ENCODE measurements at regions not wholly inside any gene's neighbourhood (a gene's known extent, or its start where the extent isn't known, plus 50 kb on each side); places are given as distances from the start of the nearest gene placed in this dataset.

DNA sequence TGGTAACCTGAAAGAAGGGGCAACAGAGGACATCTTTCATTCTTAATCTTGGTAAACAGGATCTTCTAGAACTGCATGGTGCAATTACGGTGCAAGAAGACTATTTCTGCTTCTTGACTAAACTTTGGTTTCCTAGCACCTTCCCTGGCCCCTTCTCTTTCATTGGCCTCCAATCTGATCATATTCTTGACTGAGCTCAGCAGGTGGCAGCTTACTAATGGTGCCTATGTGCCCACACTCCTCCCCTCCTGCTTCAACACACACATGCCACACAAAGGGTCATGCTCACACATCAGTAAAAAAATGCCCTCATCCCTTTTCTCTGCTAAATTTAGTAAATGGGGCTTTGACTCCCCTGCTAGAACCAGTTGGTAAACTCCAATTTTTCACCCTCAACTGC, 400.5 kb upstream of the MAOA start (continued):
- TF ChIP-seq NRF1 (IDR thresholded peaks at IDR 0.05; ENCODE audit: low read depth, low read length) (no peak), SIX5 (IDR thresholded peaks at IDR 0.05; ENCODE audit: low read depth, low read length) (no peak), HDAC2 (IDR thresholded peaks at IDR 0.05; ENCODE audit: borderline replicate concordance in 1 of 2, low read depth in 2 of 2, low read length in 2 of 2) (no peak), HDAC6 (IDR thresholded peaks at IDR 0.05; ENCODE audit: low read depth, low read length) (no peak), RFX5 (IDR thresholded peaks at IDR 0.05; ENCODE audit: borderline replicate concordance, low read depth, low read length) (no peak), CEBPB (IDR thresholded peaks at IDR 0.05; ENCODE audit: low read depth, low read length) (no peak)
- TF ChIP-seq, protein P1, sequence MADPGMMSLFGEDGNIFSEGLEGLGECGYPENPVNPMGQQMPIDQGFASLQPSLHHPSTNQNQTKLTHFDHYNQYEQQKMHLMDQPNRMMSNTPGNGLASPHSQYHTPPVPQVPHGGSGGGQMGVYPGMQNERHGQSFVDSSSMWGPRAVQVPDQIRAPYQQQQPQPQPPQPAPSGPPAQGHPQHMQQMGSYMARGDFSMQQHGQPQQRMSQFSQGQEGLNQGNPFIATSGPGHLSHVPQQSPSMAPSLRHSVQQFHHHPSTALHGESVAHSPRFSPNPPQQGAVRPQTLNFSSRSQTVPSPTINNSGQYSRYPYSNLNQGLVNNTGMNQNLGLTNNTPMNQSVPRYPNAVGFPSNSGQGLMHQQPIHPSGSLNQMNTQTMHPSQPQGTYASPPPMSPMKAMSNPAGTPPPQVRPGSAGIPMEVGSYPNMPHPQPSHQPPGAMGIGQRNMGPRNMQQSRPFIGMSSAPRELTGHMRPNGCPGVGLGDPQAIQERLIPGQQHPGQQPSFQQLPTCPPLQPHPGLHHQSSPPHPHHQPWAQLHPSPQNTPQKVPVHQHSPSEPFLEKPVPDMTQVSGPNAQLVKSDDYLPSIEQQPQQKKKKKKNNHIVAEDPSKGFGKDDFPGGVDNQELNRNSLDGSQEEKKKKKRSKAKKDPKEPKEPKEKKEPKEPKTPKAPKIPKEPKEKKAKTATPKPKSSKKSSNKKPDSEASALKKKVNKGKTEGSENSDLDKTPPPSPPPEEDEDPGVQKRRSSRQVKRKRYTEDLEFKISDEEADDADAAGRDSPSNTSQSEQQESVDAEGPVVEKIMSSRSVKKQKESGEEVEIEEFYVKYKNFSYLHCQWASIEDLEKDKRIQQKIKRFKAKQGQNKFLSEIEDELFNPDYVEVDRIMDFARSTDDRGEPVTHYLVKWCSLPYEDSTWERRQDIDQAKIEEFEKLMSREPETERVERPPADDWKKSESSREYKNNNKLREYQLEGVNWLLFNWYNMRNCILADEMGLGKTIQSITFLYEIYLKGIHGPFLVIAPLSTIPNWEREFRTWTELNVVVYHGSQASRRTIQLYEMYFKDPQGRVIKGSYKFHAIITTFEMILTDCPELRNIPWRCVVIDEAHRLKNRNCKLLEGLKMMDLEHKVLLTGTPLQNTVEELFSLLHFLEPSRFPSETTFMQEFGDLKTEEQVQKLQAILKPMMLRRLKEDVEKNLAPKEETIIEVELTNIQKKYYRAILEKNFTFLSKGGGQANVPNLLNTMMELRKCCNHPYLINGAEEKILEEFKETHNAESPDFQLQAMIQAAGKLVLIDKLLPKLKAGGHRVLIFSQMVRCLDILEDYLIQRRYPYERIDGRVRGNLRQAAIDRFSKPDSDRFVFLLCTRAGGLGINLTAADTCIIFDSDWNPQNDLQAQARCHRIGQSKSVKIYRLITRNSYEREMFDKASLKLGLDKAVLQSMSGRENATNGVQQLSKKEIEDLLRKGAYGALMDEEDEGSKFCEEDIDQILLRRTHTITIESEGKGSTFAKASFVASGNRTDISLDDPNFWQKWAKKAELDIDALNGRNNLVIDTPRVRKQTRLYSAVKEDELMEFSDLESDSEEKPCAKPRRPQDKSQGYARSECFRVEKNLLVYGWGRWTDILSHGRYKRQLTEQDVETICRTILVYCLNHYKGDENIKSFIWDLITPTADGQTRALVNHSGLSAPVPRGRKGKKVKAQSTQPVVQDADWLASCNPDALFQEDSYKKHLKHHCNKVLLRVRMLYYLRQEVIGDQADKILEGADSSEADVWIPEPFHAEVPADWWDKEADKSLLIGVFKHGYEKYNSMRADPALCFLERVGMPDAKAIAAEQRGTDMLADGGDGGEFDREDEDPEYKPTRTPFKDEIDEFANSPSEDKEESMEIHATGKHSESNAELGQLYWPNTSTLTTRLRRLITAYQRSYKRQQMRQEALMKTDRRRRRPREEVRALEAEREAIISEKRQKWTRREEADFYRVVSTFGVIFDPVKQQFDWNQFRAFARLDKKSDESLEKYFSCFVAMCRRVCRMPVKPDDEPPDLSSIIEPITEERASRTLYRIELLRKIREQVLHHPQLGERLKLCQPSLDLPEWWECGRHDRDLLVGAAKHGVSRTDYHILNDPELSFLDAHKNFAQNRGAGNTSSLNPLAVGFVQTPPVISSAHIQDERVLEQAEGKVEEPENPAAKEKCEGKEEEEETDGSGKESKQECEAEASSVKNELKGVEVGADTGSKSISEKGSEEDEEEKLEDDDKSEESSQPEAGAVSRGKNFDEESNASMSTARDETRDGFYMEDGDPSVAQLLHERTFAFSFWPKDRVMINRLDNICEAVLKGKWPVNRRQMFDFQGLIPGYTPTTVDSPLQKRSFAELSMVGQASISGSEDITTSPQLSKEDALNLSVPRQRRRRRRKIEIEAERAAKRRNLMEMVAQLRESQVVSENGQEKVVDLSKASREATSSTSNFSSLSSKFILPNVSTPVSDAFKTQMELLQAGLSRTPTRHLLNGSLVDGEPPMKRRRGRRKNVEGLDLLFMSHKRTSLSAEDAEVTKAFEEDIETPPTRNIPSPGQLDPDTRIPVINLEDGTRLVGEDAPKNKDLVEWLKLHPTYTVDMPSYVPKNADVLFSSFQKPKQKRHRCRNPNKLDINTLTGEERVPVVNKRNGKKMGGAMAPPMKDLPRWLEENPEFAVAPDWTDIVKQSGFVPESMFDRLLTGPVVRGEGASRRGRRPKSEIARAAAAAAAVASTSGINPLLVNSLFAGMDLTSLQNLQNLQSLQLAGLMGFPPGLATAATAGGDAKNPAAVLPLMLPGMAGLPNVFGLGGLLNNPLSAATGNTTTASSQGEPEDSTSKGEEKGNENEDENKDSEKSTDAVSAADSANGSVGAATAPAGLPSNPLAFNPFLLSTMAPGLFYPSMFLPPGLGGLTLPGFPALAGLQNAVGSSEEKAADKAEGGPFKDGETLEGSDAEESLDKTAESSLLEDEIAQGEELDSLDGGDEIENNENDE (IDR thresholded peaks at IDR 0.05; ENCODE audit: insufficient replicate concordance, low read length) = no peak
